Prostate gland (tissue), 2 donors: ENCODE measurements at regions not wholly inside any gene's neighbourhood (a gene's known extent, or its start where the extent isn't known, plus 50 kb on each side); places are given as distances from the start of the nearest gene placed in this dataset.

ENCODE experiments used
- POLR2A ChIP-seq: fragments of 450-650 bp; IDR thresholded peaks from one replicate; pipeline ENCODE4 v1.6.1; 2016; ENCODE audit warnings: antibody characterized with exemption, mild to moderate bottlenecking
- POLR2AphosphoS5 ChIP-seq: sonication (generic); formaldehyde crosslinking; IDR thresholded peaks from one replicate; pipeline ENCODE4 v1.6.1; 2017; ENCODE audit warnings: antibody characterized with exemption
- TF ChIP-seq, protein P1 (sequence below), 4 experiments: fragments of 200-600 bp in 2 of 4; fragments of 450-650 bp in 2 of 4; sonication (generic) in 2 of 4; IDR thresholded peaks; 1 replicate in 3 of 4; 2 replicates in 1 of 4; pipeline ENCODE4 v1.5.1; 2016 to 2019; ENCODE audit warnings: antibody characterized with exemption in 4 of 4, mild to moderate bottlenecking in 2 of 4, moderate library complexity in 2 of 4

DNA sequence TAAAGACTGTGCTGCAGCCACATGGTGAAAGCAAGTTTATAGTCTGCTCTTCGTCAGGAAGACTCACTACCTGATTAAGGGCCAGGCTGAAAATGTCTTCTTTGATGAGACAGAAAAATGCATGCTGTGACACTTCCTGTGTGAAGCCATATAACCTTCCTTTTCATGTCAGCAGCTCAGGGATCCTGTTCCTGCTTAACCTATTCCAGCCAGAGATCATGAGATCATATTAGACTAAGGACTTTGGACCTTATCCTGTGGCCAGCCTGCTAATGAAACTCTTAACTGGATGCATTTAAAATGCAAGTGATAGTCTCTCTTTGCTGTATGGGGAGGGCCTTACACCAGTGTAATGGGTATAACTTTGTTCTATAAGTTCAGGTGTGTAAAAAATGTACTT, 165.2 kb downstream of the PTEN start:
- TF ChIP-seq, protein P1, sequence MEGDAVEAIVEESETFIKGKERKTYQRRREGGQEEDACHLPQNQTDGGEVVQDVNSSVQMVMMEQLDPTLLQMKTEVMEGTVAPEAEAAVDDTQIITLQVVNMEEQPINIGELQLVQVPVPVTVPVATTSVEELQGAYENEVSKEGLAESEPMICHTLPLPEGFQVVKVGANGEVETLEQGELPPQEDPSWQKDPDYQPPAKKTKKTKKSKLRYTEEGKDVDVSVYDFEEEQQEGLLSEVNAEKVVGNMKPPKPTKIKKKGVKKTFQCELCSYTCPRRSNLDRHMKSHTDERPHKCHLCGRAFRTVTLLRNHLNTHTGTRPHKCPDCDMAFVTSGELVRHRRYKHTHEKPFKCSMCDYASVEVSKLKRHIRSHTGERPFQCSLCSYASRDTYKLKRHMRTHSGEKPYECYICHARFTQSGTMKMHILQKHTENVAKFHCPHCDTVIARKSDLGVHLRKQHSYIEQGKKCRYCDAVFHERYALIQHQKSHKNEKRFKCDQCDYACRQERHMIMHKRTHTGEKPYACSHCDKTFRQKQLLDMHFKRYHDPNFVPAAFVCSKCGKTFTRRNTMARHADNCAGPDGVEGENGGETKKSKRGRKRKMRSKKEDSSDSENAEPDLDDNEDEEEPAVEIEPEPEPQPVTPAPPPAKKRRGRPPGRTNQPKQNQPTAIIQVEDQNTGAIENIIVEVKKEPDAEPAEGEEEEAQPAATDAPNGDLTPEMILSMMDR (IDR thresholded peaks at IDR 0.05) = no peak
- TF ChIP-seq POLR2AphosphoS5 (no peak), POLR2A (no peak)
